IMR-90 (cell line): ENCODE measurements at regions not wholly inside any gene's neighbourhood (a gene's known extent, or its start where the extent isn't known, plus 50 kb on each side); places are given as distances from the start of the nearest gene placed in this dataset.

ENCODE experiments used
- ATAC-seq: fragments of 200-7000 bp; cut with Tn5 transposase; 2 replicates; pipeline ENCODE4 v1.9.1; 2020; ENCODE audit warnings: low read depth, mild to moderate bottlenecking, moderate library complexity
- BruUV-seq: library from RNA; stranded (reverse); fragments of 400-500 nt; replicated peaks from 2 replicates; lab custom pipeline; 2021; lab: Mats Ljungman, UMichigan
- CTCF ChIA-PET: fragments of 300-600 bp; formaldehyde crosslinking; extraction: SDS; loops from one replicate; lab custom pipeline; 2021; ENCODE audit warnings: antibody characterized with exemption; lab: Yijun Ruan, JAX
- POLR2A ChIA-PET: fragments of 300-600 bp; sonication (Branson Sonifier 250); formaldehyde crosslinking; loops from one replicate; lab custom pipeline; 2022; ENCODE audit warnings: antibody characterized with exemption; ENCODE audit not compliant: unreplicated experiment; lab: Charles Lee
- DNase-seq: peaks from one replicate; pipeline ENCODE4 v3.0.0; 2013
- H2AFZ ChIP-seq: replicated peaks from 2 replicates; pipeline ENCODE3; 2013; ENCODE audit warnings: low read length, mild to moderate bottlenecking; ENCODE audit not compliant: poor library complexity
- H2AK5ac ChIP-seq: 2 replicates; pipeline ENCODE4 v1.6.1; 2013; ENCODE audit warnings: low read depth, low read length, inconsistent platforms
- H2AK9ac ChIP-seq: replicated peaks from 2 replicates; pipeline ENCODE3; 2013; ENCODE audit warnings: mild to moderate bottlenecking, low read depth, low read length, moderate library complexity; ENCODE audit not compliant: poor library complexity
- H2BK120ac ChIP-seq: 2 replicates; pipeline ENCODE4 v1.6.1; 2013; ENCODE audit warnings: low read depth, low read length, inconsistent platforms
- H2BK15ac ChIP-seq: 3 replicates; pipeline ENCODE4 v1.6.1; 2013; ENCODE audit warnings: low read depth, low read length, inconsistent platforms
- H2BK20ac ChIP-seq: 2 replicates; pipeline ENCODE4 v1.6.1; 2013; ENCODE audit warnings: low read depth, mild to moderate bottlenecking, inconsistent platforms, low read length, moderate library complexity
- H2BK5ac ChIP-seq: 2 replicates; pipeline ENCODE4 v1.6.1; 2013; ENCODE audit warnings: mild to moderate bottlenecking, low read depth, low read length, inconsistent platforms; ENCODE audit not compliant: poor library complexity, severe bottlenecking
- H3K14ac ChIP-seq: replicated peaks from 2 replicates; pipeline ENCODE4 v1.6.1; 2013; ENCODE audit warnings: low read depth, low read length, inconsistent platforms
- H3K18ac ChIP-seq: 2 replicates; pipeline ENCODE4 v1.6.1; 2013; ENCODE audit warnings: low read depth, low read length, control low read depth
- H3K23ac ChIP-seq: 2 replicates; pipeline ENCODE4 v1.6.1; 2013; ENCODE audit warnings: low read depth, low read length, inconsistent platforms
- H3K27ac ChIP-seq: 2 replicates; pipeline ENCODE4 v1.5.1; 2013; ENCODE audit warnings: mild to moderate bottlenecking, control low read depth, low read length; ENCODE audit not compliant: insufficient read depth
- H3K27me3 ChIP-seq: 2 replicates; pipeline ENCODE4 v1.6.1; 2013; ENCODE audit warnings: low read length; ENCODE audit not compliant: control insufficient read depth, insufficient read depth
- H3K36me3 ChIP-seq: 2 replicates; pipeline ENCODE4 v1.6.1; 2013; ENCODE audit warnings: low read length, mixed read lengths; ENCODE audit not compliant: control insufficient read depth, insufficient read depth
- H3K4ac ChIP-seq: 2 replicates; pipeline ENCODE4 v1.6.1; 2013; ENCODE audit warnings: low read depth, low read length, inconsistent platforms
- H3K4me1 ChIP-seq: 2 replicates; pipeline ENCODE4 v1.6.1; 2013; ENCODE audit warnings: low read length, mixed read lengths; ENCODE audit not compliant: control insufficient read depth, insufficient read depth
- H3K4me2 ChIP-seq: 2 replicates; pipeline ENCODE4 v1.6.1; 2013; ENCODE audit warnings: low read depth, mild to moderate bottlenecking, control low read depth, low read length, moderate library complexity
- H3K4me3 ChIP-seq: 2 replicates; pipeline ENCODE4 v1.5.1; 2013; ENCODE audit warnings: low read depth, mild to moderate bottlenecking, control low read depth, low read length, moderate library complexity; ENCODE audit not compliant: insufficient read depth
- H3K56ac ChIP-seq: 2 replicates; pipeline ENCODE4 v1.6.1; 2013; ENCODE audit warnings: low read length, inconsistent platforms; ENCODE audit not compliant: insufficient read depth; ENCODE audit errors: extremely low read depth
- H3K79me1 ChIP-seq, 2 experiments: 2 replicates each; pipeline ENCODE4 v1.6.1; 2013; ENCODE audit warnings: low read length in 2 of 2, inconsistent platforms in 1 of 2, low read depth in 1 of 2
- H3K9ac ChIP-seq: 2 replicates; pipeline ENCODE4 v1.6.1; 2013; ENCODE audit warnings: low read depth, low read length, control low read depth
- H3K9me1 ChIP-seq: 2 replicates; pipeline ENCODE4 v1.6.1; 2013; ENCODE audit warnings: low read length, inconsistent platforms; ENCODE audit not compliant: insufficient read depth
- H3K9me3 ChIP-seq: 2 replicates; pipeline ENCODE4 v1.6.1; 2013; ENCODE audit warnings: low read length; ENCODE audit not compliant: control insufficient read depth, insufficient read depth
- H4K20me1 ChIP-seq: 2 replicates; pipeline ENCODE4 v1.6.1; 2013; ENCODE audit warnings: low read length, inconsistent platforms; ENCODE audit not compliant: insufficient read depth
- H4K5ac ChIP-seq: 2 replicates; pipeline ENCODE4 v1.6.1; 2013; ENCODE audit warnings: mild to moderate bottlenecking, low read depth, low read length, control low read depth
- H4K8ac ChIP-seq, 2 experiments: 2 replicates each; pipeline ENCODE4 v1.6.1; 2013; ENCODE audit warnings: low read depth in 2 of 2, low read length in 2 of 2, control low read depth in 1 of 2, inconsistent platforms in 1 of 2
- H4K91ac ChIP-seq: 2 replicates; pipeline ENCODE4 v1.6.1; 2013; ENCODE audit warnings: low read depth, low read length, inconsistent platforms; ENCODE audit not compliant: insufficient read depth
- CEBPB ChIP-seq: IDR thresholded peaks from 2 replicates; pipeline ENCODE4 v1.6.1; 2012; ENCODE audit warnings: low read depth, low read length, improper control_type of control experiment
- RFX5 ChIP-seq: IDR thresholded peaks from 2 replicates; pipeline ENCODE4 v1.8.0; 2012; ENCODE audit warnings: low read depth, mild to moderate bottlenecking, low read length, moderate library complexity
- WGBS, 2 experiments: methylation state at CpG; one replicate each; pipeline versions ENCODE4 v1.1.5 to v1.1.7; 2013; ENCODE audit warnings: missing lambda C conversion rate in 2 of 2; ENCODE audit not compliant: insufficient read length in 1 of 2; ENCODE audit errors: extremely low coverage in 2 of 2; 5-methylcytosine and 5-hydroxymethylcytosine counted together
- dilution Hi-C: fragments of 300-500 bp; cut with HindIII; formaldehyde crosslinking; loops from one replicate; pipeline ENCODE4 v1.14.3; 2018; ENCODE audit warnings: low sequenced_read_pairs; ENCODE audit not compliant: unreplicated experiment
- in situ Hi-C: fragments of 300-500 bp; cut with MboI; formaldehyde crosslinking; loops from 3 replicates; pipeline ENCODE4 v1.14.3; 2019; ENCODE audit warnings: low sequenced_read_pairs, inconsistent platforms, mixed read lengths
- intact Hi-C: fragments of 100-400 bp; cut with micrococcal nuclease; formaldehyde crosslinking; loops from 2 replicates; pipeline ENCODE4 v1.10.0; 2022

GRCh38 chr14:85342858-85343607 is 186.9 kb upstream of the FLRT2 start:
- ChIA-PET CTCF (interaction anchor here (0.6 kb wide), 1 partner anchor 123 kb away, joined by 4 read pairs; no protein-coding TSS in a partner anchor), POLR2A (no interaction called here)
- H2AK5ac ChIP-seq: no peak overlapping the region
- H4K91ac ChIP-seq: no peak overlapping the region
- no peak overlapping the region for H2BK120ac ChIP-seq
- no peak overlapping the region for H3K4ac ChIP-seq
- H3K9ac ChIP-seq: no peak overlapping the region
- ATAC-seq (no peak), DNase-seq (no peak)
- H3K36me3 ChIP-seq: no peaks in the 10 kb centered on the region
- H2AFZ ChIP-seq: no peak overlapping the region
- no peak overlapping the region for H2BK15ac ChIP-seq
- intact Hi-C loops (no loop called here), in situ Hi-C loops (no loop called here), dilution Hi-C loops (no loop called here)
- no peak overlapping the region for H3K23ac ChIP-seq
- no peak overlapping the region for H3K14ac ChIP-seq
- no peaks in the 10 kb centered on the region for H3K4me1 ChIP-seq
- peak; percentile 58 for TF ChIP-seq CEBPB
- no peak for TF ChIP-seq RFX5
- H4K8ac ChIP-seq: no peak overlapping the region
- H4K5ac ChIP-seq: no peak overlapping the region
- H3K27me3 ChIP-seq: no peaks in the 10 kb centered on the region
- no peak overlapping the region for H2BK20ac ChIP-seq
- no peak overlapping the region for H3K27ac ChIP-seq
- H2BK5ac ChIP-seq: no peak overlapping the region
- H3K9me3 ChIP-seq: no peaks in the 10 kb centered on the region
- no peak overlapping the region for H3K56ac ChIP-seq
- no peaks in the 10 kb centered on the region for H4K20me1 ChIP-seq
- no TSS peak for BruUV-seq
- H3K4me3 ChIP-seq: no peak overlapping the region
- H2AK9ac ChIP-seq: no peak overlapping the region
- no CpG with 5 or more reads among the region's 3 CpGs for WGBS, 2 experiments
- H3K79me1 ChIP-seq: no peaks in the 10 kb centered on the region
- H3K4me2 ChIP-seq: no peak overlapping the region
- no peaks in the 10 kb centered on the region for H3K9me1 ChIP-seq
- no peak overlapping the region for H3K18ac ChIP-seq
